ENCODE measurements at regions not wholly inside any gene's neighbourhood (a gene's known extent, or its start where the extent isn't known, plus 50 kb on each side); places are given as distances from the start of the nearest gene placed in this dataset.

DNA sequence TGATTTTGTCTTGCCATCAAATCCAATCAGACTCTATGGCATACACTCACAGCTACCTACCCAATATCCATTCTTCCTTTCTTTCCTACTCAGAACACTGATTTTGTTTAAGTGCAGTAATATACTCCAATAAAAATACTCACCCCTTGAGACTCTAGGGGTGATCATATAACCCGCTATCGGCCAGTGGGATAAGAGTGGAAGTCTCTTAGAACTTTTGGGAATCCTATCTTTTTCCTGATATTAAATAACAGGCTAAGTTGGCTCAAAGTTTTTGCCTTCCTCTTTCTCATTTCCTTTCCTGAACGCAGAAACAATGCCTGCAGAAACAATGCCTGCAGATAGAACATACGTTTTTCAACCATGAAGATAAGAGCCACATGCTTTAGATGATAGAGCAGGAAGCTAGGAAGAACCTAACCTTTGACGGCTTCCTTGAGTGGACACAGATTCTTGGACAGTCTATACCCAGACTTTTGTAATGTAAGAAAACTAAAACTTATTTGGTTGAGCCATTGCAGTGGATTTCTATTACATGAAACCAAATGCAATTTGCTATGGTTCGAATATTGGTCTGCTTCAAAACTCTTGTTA is 373.8 kb downstream of the STIM2 start:
- H3K4me3 ChIP-seq (ENCODE audit: low read depth in 1 of 3, low read length in 3 of 3), result no peak overlapping the region
- no peak for DNase-seq
- no peaks in the 10 kb centered on the region for H3K36me3 ChIP-seq (ENCODE audit: control insufficient read depth in 3 of 3, insufficient read depth in 2 of 3, low read depth in 1 of 3, low read length in 3 of 3)
- H3K27ac ChIP-seq (ENCODE audit: low read depth in 1 of 3, low read length in 2 of 3), result no peak overlapping the region
- WGBS, 3 donors, result 62 to 69% (median 65%) methylated on average over 6 of the region's 6 CpGs
- no peaks in the 10 kb centered on the region for H3K4me1 ChIP-seq (ENCODE audit: control insufficient read depth in 3 of 3, insufficient read depth in 2 of 3, low read depth in 1 of 3, low read length in 2 of 3)
- no peaks in the 10 kb centered on the region for H3K27me3 ChIP-seq (ENCODE audit: control insufficient read depth in 3 of 3, insufficient read depth in 3 of 3, low read length in 3 of 3)
- H3K9me3 ChIP-seq (ENCODE audit: control insufficient read depth in 2 of 2, insufficient read depth in 1 of 2, low read depth in 1 of 2, low read length in 1 of 2), result no peaks in the 10 kb centered on the region
- FAIRE-seq, result no peak

DNA sequence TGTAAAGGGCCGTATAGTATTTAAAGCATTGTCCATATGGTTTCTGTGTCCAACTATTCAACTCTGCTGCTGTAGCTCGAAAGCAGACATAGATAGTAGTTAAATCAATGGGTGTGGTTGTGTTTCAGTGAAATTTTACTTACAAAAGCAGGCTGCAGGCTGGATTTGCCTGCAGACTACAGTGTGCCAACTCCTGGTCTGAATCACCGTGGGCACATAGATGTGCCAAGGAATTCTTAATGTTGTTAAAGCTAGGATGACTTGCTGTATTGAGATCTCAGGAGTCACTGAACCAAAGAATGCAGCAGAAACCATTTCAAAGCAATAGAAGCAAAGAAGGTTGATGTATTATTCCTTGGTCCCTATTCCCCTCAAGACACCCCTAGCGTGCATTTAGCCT is 379.0 kb downstream of the STIM2 start:
- DNase-seq (no peak), FAIRE-seq (no peak)
- H3K27ac ChIP-seq (ENCODE audit: low read depth in 1 of 3, low read length in 2 of 3), result no peak overlapping the region
- H3K4me3 ChIP-seq (ENCODE audit: low read depth in 1 of 3, low read length in 3 of 3), result no peak overlapping the region
- no peaks in the 10 kb centered on the region for H3K27me3 ChIP-seq (ENCODE audit: control insufficient read depth in 3 of 3, insufficient read depth in 3 of 3, low read length in 3 of 3)
- no peaks in the 10 kb centered on the region for H3K9me3 ChIP-seq (ENCODE audit: control insufficient read depth in 2 of 2, insufficient read depth in 1 of 2, low read depth in 1 of 2, low read length in 1 of 2)
- 71 to 87% (median 80%) methylated on average over 4 of the region's 4 CpGs for WGBS, 3 donors
- no peaks in the 10 kb centered on the region for H3K4me1 ChIP-seq (ENCODE audit: control insufficient read depth in 3 of 3, insufficient read depth in 2 of 3, low read depth in 1 of 3, low read length in 2 of 3)
- H3K36me3 ChIP-seq (ENCODE audit: control insufficient read depth in 3 of 3, insufficient read depth in 2 of 3, low read depth in 1 of 3, low read length in 3 of 3), result no peaks in the 10 kb centered on the region

DNA sequence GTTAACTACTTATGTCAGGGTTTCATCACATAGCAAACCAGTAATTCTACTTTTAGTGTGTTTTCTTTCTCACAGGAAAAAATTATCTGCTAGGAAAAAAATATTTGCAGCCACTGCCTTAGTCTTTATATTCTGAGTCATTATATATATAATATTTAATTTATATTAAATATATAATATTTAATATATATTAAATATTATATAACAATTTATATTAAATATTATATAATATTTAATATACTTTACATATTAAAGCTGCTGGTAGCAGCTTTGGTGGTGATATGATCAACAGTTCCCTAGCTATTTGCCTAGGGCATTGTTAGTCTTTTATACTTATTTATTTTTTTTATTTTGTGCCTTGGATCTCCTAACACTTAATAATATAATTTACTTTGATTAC is 381.6 kb downstream of the STIM2 start:
- H3K27ac ChIP-seq (ENCODE audit: low read depth in 1 of 3, low read length in 2 of 3), result no peak overlapping the region
- H3K36me3 ChIP-seq (ENCODE audit: control insufficient read depth in 3 of 3, insufficient read depth in 2 of 3, low read depth in 1 of 3, low read length in 3 of 3), result no peaks in the 10 kb centered on the region
- H3K9me3 ChIP-seq (ENCODE audit: control insufficient read depth in 2 of 2, insufficient read depth in 1 of 2, low read depth in 1 of 2, low read length in 1 of 2), result no peaks in the 10 kb centered on the region
- FAIRE-seq, result no peak
- no peak for DNase-seq
- H3K4me3 ChIP-seq (ENCODE audit: low read depth in 1 of 3, low read length in 3 of 3), result no peak overlapping the region
- no peaks in the 10 kb centered on the region for H3K27me3 ChIP-seq (ENCODE audit: control insufficient read depth in 3 of 3, insufficient read depth in 3 of 3, low read length in 3 of 3)
- H3K4me1 ChIP-seq (ENCODE audit: control insufficient read depth in 3 of 3, insufficient read depth in 2 of 3, low read depth in 1 of 3, low read length in 2 of 3), result no peaks in the 10 kb centered on the region

DNA sequence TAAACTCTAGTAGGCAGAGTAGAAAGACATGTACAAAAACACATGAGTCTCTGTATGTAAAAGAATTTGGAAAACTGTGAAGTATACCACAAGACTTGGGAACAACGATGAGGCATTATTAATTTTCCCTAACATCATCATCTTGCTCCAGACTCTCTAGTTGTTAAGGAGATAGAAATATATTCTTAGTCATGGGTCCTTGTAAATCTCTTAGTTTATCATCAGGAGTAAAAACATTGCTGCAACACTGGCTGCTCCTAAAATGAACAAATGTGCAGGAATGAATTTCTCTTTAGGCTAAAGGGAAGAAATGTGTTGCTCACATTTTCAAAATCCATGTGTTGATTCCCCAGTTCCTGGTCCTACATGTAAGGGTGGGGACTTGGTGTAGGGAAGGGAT is 384.6 kb downstream of the STIM2 start:
- H3K9me3 ChIP-seq (ENCODE audit: control insufficient read depth in 2 of 2, insufficient read depth in 1 of 2, low read depth in 1 of 2, low read length in 1 of 2), result no peaks in the 10 kb centered on the region
- H3K4me1 ChIP-seq (ENCODE audit: control insufficient read depth in 3 of 3, insufficient read depth in 2 of 3, low read depth in 1 of 3, low read length in 2 of 3), result no peaks in the 10 kb centered on the region
- H3K4me3 ChIP-seq (ENCODE audit: low read depth in 1 of 3, low read length in 3 of 3), result no peak overlapping the region
- FAIRE-seq (no peak), DNase-seq (no peak)
- H3K36me3 ChIP-seq (ENCODE audit: control insufficient read depth in 3 of 3, insufficient read depth in 2 of 3, low read depth in 1 of 3, low read length in 3 of 3), result no peaks in the 10 kb centered on the region
- 70 to 79% (median 78%) methylated on average over 1 of the region's 1 CpG for WGBS, 3 donors
- no peaks in the 10 kb centered on the region for H3K27me3 ChIP-seq (ENCODE audit: control insufficient read depth in 3 of 3, insufficient read depth in 3 of 3, low read length in 3 of 3)
- no peak overlapping the region for H3K27ac ChIP-seq (ENCODE audit: low read depth in 1 of 3, low read length in 2 of 3)

DNA sequence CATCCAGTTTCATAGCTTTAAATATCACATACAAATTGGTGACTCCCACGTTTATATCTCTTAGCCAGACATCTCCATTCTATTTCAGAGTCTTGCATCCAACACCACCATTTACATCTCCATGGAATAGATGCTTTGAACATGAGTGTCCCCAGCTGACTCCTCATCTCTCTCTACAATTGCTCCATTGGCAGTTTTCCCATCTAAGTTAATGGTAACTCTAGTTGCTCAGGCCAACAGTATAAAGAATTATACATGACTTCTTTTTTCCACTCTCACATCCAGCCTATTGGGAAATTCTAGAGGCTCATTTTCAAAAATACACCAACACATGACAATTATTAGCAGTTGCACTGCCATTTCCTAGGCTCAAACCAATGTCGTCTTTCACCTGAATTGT is 388.2 kb downstream of the STIM2 start:
- Histone ChIP-seq H3K9me3 (ENCODE audit: control insufficient read depth in 2 of 2, insufficient read depth in 1 of 2, low read depth in 1 of 2, low read length in 1 of 2) (no peaks in the 10 kb centered on the region), H3K4me3 (ENCODE audit: low read depth in 1 of 3, low read length in 3 of 3) (no peak overlapping the region), H3K4me1 (ENCODE audit: control insufficient read depth in 3 of 3, insufficient read depth in 2 of 3, low read depth in 1 of 3, low read length in 2 of 3) (no peaks in the 10 kb centered on the region), H3K27ac (ENCODE audit: low read depth in 1 of 3, low read length in 2 of 3) (no peak overlapping the region), H3K27me3 (ENCODE audit: control insufficient read depth in 3 of 3, insufficient read depth in 3 of 3, low read length in 3 of 3) (no peaks in the 10 kb centered on the region), H3K36me3 (ENCODE audit: control insufficient read depth in 3 of 3, insufficient read depth in 2 of 3, low read depth in 1 of 3, low read length in 3 of 3) (no peaks in the 10 kb centered on the region)
- DNase-seq (no peak), FAIRE-seq (no peak)
- 44 to 58% (median 45%) methylated on average over 2 of the region's 2 CpGs for WGBS, 3 donors

DNA sequence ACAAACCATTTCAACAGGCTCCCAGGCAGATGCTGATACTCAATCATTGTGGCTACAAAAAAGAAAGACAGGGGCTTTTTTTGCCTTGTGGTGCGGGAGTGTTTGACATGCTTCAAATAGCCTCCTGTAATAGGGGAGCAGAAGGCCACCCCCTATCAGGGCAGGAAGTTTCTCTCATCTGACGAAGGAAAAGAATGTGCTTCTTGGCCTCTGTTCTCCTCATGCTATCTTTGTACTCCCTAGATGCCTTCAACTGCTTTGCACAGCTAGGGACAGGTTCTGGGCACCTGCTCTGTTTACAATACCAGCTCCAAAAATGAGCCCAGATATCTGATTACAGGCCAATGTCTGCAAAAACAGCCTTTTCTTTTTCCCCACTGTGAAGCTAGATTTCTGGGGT is 391.1 kb downstream of the STIM2 start:
- H3K27me3 ChIP-seq (ENCODE audit: control insufficient read depth in 3 of 3, insufficient read depth in 3 of 3, low read length in 3 of 3), result no peaks in the 10 kb centered on the region
- H3K27ac ChIP-seq (ENCODE audit: low read depth in 1 of 3, low read length in 2 of 3), result no peak overlapping the region
- WGBS, 3 donors, result 48 to 57% (median 49%) methylated on average over 2 of the region's 2 CpGs
- FAIRE-seq (no peak), DNase-seq (no peak)
- no peaks in the 10 kb centered on the region for H3K4me1 ChIP-seq (ENCODE audit: control insufficient read depth in 3 of 3, insufficient read depth in 2 of 3, low read depth in 1 of 3, low read length in 2 of 3)
- H3K36me3 ChIP-seq (ENCODE audit: control insufficient read depth in 3 of 3, insufficient read depth in 2 of 3, low read depth in 1 of 3, low read length in 3 of 3), result no peaks in the 10 kb centered on the region
- H3K9me3 ChIP-seq (ENCODE audit: control insufficient read depth in 2 of 2, insufficient read depth in 1 of 2, low read depth in 1 of 2, low read length in 1 of 2), result no peaks in the 10 kb centered on the region
- no peak overlapping the region for H3K4me3 ChIP-seq (ENCODE audit: low read depth in 1 of 3, low read length in 3 of 3)

DNA sequence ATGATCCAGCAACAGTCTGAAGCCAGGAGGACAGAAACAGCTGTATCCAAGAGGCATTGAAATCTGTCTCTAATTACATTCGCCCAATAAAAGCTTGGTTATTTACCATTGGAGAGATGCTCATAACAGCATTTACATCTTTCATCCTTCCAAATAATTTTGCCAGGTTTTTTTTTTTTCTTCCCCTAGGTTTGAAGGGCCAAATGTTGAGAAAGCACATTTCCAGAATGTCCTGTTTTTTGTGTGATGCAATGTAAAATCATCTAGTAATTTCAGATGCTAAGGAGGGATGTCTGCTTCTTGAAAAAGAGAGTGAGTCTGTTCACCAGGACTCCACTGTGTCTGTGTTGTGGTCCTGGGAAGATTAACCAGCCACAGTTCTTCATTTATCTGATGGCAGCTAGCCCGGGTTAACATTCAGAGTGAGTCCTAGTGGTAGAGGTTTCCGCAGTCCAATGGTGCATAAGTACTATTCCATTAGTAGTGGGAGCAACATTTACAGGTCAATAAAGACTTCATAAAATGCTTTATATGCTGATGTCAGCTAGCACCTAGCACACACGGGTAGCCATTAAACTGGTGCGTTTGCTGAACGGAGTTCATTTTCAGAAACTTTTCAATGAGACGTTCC is 406.8 kb downstream of the STIM2 start:
- no peak overlapping the region for H3K4me3 ChIP-seq (ENCODE audit: low read depth in 1 of 3, low read length in 3 of 3)
- H3K27me3 ChIP-seq (ENCODE audit: control insufficient read depth in 3 of 3, insufficient read depth in 3 of 3, low read length in 3 of 3), result no peaks in the 10 kb centered on the region
- no peaks in the 10 kb centered on the region for H3K4me1 ChIP-seq (ENCODE audit: control insufficient read depth in 3 of 3, insufficient read depth in 2 of 3, low read depth in 1 of 3, low read length in 2 of 3)
- FAIRE-seq (no peak), DNase-seq (no peak)
- 64 to 69% (median 65%) methylated on average over 7 of the region's 7 CpGs for WGBS, 3 donors
- H3K9me3 ChIP-seq (ENCODE audit: control insufficient read depth in 2 of 2, insufficient read depth in 1 of 2, low read depth in 1 of 2, low read length in 1 of 2), result no peaks in the 10 kb centered on the region
- H3K36me3 ChIP-seq (ENCODE audit: control insufficient read depth in 3 of 3, insufficient read depth in 2 of 3, low read depth in 1 of 3, low read length in 3 of 3), result no peaks in the 10 kb centered on the region
- H3K27ac ChIP-seq (ENCODE audit: low read depth in 1 of 3, low read length in 2 of 3), result no peak overlapping the region

DNA sequence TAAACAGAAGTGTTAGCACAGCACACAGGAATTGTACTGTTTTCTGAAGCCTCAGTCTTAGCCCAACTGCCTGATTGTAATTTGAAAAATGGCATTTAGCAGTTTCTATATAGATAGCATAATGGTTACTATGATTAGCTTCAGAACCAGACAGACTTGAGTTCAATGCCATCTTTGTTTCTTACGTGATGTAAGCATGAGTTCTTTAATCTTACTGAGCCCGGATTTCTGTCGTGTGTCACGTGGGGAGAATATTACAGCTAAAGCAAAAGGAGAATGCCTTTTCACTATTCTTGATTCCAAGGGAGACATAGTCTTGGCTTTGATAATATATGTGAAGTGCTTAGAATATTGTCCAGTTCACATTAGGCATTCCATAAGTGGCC is 407.3 kb downstream of the STIM2 start:
- no peaks in the 10 kb centered on the region for H3K36me3 ChIP-seq (ENCODE audit: control insufficient read depth in 3 of 3, insufficient read depth in 2 of 3, low read depth in 1 of 3, low read length in 3 of 3)
- H3K27me3 ChIP-seq (ENCODE audit: control insufficient read depth in 3 of 3, insufficient read depth in 3 of 3, low read length in 3 of 3), result no peaks in the 10 kb centered on the region
- H3K27ac ChIP-seq (ENCODE audit: low read depth in 1 of 3, low read length in 2 of 3), result no peak overlapping the region
- no peaks in the 10 kb centered on the region for H3K9me3 ChIP-seq (ENCODE audit: control insufficient read depth in 2 of 2, insufficient read depth in 1 of 2, low read depth in 1 of 2, low read length in 1 of 2)
- WGBS, 3 donors, result 74 to 86% (median 81%) methylated on average over 4 of the region's 4 CpGs
- DNase-seq (no peak), FAIRE-seq (no peak)
- H3K4me3 ChIP-seq (ENCODE audit: low read depth in 1 of 3, low read length in 3 of 3), result no peak overlapping the region
- no peaks in the 10 kb centered on the region for H3K4me1 ChIP-seq (ENCODE audit: control insufficient read depth in 3 of 3, insufficient read depth in 2 of 3, low read depth in 1 of 3, low read length in 2 of 3)

DNA sequence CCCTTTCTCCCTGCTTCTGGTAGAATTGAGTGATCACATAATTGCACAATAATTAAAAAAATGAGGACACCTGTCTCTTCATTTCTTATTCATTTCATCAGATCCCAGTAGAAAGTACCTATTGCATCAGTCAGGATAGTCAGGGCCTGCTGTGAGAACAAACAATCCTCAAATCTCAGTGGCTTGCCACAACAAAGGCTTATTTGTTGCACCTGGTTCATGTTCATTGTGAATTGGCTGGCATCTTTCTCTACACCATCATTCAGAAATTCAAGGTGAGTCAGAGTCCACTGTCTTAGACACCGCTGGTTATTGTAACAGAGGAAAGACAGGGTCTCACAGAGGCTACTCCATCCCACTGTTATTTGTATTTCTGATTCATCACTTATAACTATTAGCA is 409.8 kb downstream of the STIM2 start:
- H3K27me3 ChIP-seq (ENCODE audit: control insufficient read depth in 3 of 3, insufficient read depth in 3 of 3, low read length in 3 of 3), result peaks cover 0 to 2% (median 0%) of the 10 kb centered on the region in 3 donors
- WGBS, 3 donors, result 64 to 80% (median 68%) methylated on average over 1 of the region's 1 CpG
- H3K36me3 ChIP-seq (ENCODE audit: control insufficient read depth in 3 of 3, insufficient read depth in 2 of 3, low read depth in 1 of 3, low read length in 3 of 3), result no peaks in the 10 kb centered on the region
- FAIRE-seq (no peak), DNase-seq (no peak)
- H3K27ac ChIP-seq (ENCODE audit: low read depth in 1 of 3, low read length in 2 of 3), result no peak overlapping the region
- no peaks in the 10 kb centered on the region for H3K9me3 ChIP-seq (ENCODE audit: control insufficient read depth in 2 of 2, insufficient read depth in 1 of 2, low read depth in 1 of 2, low read length in 1 of 2)
- no peak overlapping the region for H3K4me3 ChIP-seq (ENCODE audit: low read depth in 1 of 3, low read length in 3 of 3)
- no peaks in the 10 kb centered on the region for H3K4me1 ChIP-seq (ENCODE audit: control insufficient read depth in 3 of 3, insufficient read depth in 2 of 3, low read depth in 1 of 3, low read length in 2 of 3)
